HG03139 (cell line): ENCODE measurements at regions not wholly inside any gene's neighbourhood (a gene's known extent, or its start where the extent isn't known, plus 50 kb on each side); places are given as distances from the start of the nearest gene placed in this dataset.
A peak's percentile ranks its signal among the peaks of the same experiment; 100 is the strongest.
"Not testable (repeated sequence)": the region's sequence is repeated elsewhere in the genome, so short reads cannot be mapped to it uniquely, and the experiment has no call there.

Source experiments
- ATAC-seq: cut with Tn5 transposase; IDR thresholded peaks from one replicate; pipeline ENCODE4 v1.9.1; 2021; ENCODE audit not compliant: unreplicated experiment

DNA sequence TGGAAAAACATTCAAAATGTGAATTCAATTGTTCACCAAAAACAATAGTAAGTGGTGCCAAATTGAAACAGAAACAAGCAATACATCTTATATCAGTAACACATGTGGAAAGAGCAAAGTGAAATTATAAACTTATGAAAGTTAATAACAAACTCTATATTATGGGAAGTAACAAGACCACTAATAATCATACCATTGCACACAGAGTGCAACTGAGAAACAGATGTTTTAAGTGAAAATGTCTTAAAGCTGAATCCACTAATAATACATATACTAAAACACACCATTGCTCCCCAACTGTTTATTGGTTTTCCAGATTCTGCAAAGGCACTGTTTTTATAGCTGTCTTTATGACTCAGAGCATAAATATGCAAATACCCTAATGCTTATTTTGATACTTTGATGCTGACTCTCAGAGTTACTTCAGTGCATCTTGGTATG lies 292.3 kb downstream of the RFPL4B start:
- peak; percentile 51 for ATAC-seq

DNA sequence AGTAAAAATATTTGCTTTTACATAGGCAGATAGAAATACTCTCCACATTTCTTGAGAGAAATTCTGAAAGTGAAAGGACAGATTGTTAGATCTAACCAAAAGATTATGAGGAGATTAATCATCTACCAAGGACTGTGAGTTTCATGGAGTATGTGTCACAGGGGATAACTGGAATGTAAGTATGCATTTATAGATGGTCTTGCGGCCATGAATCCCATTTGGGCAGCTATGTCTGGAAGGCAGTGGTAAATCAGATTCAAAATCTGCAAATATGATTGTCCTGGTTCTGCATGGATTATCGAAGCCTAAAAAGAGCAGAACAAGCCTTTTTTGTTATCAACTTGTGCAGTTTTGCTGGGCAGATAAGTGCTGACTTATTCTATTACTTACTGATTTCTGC lies 293.8 kb downstream of the RFPL4B start:
- no peak for ATAC-seq

DNA sequence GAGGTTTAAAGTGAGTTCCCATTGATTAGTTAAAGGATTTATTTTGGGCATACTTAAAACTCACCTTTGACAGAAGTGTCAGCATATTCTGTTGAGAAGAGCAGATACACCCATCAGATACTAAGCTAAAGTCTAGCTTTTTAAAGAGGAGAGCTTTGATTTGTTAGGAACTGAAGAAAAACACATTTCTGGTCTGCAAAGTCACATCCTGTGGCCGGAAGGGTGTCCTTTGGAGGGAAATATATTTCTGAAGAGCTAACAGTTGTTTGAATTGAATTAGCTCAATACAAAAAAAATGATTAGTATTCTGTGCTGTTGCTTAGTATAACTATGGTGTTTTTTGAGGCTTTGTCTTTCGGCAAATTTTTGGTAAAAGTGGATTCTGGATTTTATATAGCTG lies 302.7 kb downstream of the RFPL4B start:
- ATAC-seq, result no peak

DNA sequence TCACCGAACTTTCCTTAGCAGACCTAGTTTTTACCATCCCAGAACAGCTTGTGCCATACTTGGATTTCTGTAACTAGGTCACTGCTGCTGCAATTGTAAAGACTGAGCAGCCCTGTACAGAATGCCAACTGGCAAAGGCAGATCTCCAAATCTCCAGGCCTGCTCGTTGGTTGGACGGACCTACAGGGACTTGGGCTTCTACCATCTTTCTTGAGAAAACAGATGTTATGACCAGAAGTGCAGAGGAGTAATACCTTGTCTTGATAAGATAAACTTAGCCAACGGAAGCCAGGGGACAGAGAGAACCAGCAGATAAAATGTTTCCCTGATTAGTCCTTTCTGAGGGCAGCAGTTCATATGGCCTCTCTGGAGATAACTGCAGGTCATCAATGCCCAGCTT lies 304.1 kb downstream of the RFPL4B start:
- no peak for ATAC-seq

DNA sequence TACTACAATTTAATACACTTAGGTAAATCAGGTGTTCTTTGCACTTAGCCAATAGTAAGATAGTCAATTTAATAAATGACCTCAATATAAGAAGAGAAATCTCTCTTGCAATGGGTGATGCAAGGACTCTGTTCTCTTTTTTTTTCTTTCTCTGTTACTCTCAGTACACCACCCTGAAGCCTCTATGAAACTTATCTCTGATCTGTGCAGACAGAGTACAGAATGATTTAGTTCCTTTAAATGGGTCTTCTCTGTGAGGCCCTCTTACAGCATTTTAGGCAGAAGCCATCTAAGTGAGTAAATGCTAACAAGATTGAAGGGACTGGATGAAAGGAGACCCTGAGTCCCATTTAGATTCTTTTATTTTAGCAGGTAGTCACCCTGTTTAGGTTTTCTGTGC lies 312.8 kb downstream of the RFPL4B start:
- ATAC-seq, result no peak

DNA sequence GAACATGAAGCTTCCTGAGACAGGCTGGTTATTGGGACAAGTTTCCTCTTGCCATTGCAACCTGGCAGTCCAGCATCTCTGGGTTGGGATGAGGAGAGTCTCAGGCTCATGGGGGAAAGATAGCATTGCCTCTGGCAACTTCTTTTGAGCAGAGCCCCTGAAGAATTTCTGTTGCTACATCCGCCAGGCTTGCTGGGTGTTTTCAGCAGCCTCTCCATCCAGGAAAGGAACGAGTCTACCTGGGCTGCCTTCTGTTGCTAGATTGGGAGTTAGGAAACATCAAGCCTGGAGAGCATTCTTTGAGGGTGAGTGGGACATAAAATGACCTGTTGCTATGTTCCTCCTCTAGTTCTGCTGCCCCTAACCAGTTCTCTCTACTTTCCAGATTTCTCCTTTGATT lies 313.5 kb downstream of the RFPL4B start:
- ATAC-seq, result no peak

DNA sequence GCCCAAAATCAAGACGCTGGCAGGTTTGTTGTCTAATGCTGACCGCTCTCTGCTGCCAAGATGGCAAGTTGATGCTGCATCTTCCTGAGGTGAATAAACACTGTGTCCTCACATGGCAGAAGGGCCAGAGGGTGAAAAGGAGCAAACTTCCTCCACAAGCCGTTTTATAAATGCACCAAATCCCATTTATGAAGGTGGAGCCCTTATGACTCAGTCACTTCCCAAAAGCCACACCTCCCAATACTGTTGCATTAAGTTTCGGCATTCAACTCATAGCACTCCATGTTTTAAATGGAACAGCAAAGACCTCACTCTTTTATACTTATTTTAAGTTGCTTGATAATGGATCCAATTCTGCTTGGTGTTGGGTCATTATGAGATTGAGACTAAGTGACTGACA lies 316.6 kb downstream of the RFPL4B start:
- ATAC-seq, result no peak

DNA sequence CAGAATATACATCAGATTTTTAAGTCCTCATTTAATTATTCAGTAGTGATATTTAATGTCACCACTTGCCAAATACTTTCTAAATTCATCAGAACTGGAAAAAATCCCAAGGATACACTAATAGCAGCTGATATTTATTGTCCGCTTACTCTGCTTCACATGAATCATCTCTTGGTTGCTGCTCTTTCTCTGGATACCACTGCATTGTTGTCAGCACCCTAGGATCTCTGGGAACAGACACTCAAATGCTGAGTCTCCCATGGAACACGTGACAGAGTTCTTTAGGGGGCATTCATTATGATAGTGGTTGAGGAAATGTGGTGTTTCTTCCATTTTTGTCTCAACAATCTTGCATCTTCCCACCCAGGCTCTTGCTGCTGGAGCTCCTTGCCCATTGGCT lies 318.0 kb downstream of the RFPL4B start:
- ATAC-seq, result no peak

DNA sequence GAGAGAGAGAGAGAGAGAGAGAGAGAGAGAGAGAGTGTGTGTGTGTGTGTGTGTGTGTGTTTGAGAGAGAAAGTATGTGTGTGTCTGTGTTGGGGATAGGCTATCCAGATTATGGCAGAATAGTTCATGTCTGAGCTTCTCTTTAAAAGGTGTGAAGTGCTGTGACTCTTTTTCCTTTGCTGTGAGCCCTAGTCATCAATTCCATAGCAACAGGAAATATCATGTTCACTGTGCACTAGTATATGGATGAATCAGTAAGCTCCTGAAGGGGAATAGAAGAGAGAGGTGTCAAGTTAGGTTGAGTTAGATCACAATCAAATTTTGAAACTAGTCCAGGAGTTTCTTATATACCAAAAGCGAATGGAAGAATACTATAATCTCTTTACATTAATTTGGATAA lies 318.7 kb downstream of the RFPL4B start:
- ATAC-seq, result no peak

DNA sequence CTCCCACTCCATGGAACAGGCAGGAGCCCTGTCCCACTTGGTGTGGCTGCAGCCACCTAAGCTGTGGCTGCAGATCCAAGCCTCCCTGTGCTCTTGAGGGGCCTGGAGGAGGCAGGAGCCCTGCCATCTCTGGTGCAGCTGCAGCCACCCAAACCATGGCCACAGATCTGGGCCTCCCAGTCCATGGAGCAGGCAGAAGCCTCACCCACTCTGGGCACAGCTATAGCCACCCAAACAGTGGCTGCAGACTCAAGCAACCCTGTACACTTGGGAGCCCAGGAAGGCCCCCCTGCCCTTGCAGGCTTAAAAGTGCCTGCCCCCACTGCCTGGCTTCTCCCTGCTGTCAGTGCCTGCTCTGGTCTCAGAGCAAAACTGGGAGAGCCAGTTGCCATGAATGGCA lies 320.3 kb downstream of the RFPL4B start:
- no peak for ATAC-seq

DNA sequence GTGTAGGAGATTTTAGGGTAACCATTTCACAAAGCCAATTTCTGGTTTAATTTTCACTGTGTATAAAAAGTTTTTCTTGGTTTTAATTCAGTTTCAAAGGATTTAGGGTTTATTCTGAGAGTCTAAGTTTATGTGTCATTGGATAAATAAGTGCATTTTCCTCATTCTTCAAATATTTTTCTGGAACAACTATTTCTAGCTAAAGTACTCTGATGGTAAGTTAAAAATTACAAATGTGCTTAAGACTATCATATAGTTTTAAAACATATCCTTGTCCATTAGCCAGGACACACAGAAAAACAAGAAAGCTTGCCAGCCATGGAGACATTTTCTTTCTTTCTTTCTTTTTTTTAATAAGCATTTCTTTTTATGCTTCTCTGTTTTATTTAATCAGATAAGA lies 333.0 kb downstream of the RFPL4B start:
- no peak for ATAC-seq

DNA sequence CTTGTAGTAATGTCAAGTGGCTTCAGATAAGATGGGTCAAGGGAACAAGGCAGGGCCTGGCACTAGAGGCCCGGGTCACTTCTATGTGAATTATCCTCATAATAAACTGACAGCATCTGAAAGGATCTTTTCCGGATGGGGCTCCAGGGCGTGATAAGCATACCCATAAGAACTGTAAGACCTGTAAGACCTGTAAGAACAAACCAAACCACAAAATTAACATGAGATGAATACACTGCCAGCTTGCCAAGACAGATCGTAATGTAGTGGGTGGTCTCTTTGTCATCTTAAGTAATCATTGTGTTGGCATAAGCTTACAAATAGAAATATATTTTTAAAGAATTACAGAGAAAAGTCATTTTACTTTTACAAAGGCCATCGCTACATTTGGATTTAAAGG lies 334.9 kb downstream of the RFPL4B start:
- no peak for ATAC-seq

DNA sequence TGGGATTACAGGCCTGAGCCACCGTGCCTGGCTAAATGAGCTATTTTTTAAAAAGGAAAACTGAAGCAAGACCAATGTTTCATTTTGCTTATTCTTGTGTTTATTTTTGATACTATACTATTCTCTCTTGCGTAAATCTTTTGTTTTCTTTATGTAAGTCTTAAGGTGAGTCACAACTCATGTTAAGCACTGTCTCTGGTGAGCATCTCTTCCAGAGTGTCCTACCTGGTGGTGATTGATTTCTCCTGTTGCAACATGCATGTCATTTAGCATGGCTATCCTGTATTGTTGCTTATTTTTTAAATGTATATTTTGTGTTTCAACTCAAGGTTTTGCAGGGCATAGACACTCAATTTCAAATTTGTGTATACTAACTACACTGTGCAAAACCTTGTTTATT lies 336.0 kb downstream of the RFPL4B start:
- no peak for ATAC-seq

DNA sequence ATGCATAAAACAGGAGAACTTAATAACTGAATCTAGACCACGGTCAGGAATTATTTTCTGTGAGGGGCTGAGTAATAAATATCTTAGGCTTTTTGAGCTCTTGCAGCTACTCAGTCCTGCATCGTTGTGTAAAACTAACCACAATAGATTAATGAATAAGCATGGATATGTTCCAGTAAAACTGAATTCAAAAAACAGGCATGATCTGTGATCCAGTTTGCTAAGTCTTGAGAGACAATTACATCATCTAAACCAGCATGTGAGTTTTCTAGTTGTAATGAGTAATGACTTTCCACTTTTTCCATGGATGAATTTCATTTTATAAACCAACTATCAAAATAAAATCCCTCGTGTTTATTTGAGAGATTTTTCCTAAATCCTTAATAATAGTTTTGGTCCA lies 336.8 kb downstream of the RFPL4B start:
- no peak for ATAC-seq

DNA sequence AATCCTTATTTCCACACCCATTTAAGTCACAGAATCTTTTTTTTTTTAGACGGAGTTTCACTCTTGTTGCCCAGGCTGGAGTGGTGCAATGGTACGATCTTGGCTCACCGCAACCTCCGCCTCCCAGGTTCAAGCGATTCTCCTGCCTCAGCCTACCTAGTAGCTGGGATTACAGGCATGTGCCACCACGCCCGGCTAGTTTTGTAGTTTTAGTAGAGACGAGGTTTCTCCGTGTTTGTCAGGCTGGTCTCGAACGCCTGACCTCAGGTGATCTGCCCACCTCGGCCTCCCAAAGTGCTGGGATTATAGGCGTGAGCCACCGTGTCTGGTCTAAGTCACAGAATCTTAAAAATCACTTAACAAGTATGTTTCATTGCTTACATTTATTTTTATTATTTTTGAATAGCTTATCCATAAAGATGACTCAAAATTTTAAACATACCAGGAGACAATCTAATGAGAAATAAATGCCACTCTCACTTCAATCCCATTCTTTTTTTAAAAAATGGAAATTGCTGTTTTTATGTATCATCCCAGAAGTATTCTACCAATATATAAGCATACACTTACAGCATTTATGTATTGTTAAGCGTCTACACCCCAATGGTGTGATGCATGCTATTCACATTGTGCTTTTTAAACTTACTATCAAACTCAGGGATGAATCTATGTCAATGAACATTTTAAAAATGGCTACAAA lies 338.5 kb downstream of the RFPL4B start:
- not testable (repeated sequence) for ATAC-seq

DNA sequence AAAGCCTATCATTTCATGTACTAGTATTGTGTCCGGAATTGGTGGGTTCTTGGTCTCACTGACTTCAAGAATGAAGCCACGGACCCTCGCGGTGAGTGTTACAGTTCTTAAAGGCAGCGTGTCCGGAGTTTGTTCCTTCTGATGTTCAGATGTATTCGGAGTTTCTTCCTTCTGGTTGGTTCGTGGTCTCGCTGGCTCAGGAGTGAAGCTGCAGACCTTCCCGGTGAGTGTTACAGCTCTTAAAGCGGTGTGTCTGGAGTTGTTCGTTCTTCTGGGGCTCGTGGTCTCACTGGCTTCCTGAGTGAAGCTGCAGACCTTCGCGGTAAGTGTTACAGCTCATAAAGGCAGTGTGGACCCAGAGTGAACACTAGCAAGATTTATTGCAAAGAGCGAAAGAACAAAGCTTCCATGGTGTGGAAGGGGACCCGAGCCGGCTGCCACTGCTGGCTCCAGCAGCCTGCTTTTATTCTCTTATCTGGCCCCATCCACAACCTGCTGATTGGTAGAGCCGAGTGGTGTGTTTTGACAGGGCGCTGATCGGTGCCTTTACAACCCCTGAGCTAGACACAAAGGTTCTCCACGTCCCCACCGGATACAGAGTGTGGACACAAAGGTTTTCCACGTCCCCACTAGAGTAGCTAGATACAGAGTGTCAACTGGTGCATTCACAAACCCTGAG lies 341.5 kb downstream of the RFPL4B start:
- not testable (repeated sequence) for ATAC-seq

DNA sequence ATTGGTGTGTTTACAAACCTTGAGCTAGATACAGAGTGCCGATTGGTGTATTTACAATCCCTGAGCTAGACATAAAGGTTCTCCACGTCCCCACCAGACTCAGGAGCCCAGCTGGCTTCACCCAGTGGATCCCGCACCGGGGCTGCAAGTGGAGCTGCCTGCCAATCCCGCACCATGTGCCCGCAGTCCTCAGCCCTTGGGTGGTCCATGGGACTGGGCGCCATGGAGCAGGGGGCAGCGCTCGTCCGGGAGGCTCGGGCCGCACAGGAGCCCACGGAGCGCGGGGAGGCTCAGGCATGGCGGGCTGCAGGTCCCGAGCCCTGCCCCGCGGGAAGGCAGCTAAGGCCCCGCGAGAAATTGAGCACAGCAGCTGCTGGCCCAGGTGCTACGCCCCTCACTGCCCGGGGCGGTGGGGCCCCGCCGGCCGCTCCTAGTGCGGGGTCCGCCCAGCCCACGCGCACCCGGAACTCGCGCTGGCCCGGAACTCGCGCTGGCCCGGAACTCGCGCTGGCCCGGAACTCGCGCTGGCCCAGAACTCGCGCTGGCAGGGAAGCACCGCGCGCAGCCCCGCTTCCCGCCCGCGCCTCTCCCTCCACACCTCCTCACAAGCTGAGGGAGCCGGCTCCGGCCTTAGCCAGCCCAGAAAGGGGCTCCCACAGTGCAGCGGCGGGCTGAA lies 342.2 kb downstream of the RFPL4B start:
- ATAC-seq, result not testable (repeated sequence)

DNA sequence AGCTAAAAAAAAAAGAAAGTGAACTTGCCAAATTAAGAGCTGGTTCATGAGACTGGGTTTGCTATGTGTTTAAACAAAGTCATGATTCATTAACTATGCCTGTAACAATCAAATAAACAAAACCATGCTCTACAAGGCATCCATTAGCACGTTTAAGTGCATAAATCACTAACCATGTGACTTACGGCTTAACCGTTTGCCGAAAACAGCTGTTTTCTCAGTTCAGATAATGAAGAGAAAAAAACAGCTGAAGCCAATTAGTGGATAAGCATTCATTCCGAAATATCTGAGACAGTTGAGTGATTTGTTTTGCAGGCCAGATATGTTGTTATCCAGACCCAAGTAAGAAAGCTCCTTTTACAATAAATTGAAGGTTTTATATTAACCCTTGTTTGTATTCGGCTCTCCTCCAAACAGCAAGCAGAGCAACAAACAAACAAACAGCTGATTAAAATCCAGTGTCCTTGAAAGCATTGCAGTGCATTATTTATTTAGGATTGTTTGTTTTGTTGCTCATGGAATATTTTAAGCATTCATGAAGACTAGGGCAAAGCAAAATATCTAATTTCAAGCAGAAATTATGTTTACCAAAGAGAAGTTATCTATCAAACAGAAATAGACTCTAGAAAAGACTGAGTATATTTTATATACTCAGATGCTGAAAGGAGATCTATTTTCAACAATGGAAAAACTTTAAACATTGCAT lies 343.5 kb downstream of the RFPL4B start:
- ATAC-seq, result no peak

DNA sequence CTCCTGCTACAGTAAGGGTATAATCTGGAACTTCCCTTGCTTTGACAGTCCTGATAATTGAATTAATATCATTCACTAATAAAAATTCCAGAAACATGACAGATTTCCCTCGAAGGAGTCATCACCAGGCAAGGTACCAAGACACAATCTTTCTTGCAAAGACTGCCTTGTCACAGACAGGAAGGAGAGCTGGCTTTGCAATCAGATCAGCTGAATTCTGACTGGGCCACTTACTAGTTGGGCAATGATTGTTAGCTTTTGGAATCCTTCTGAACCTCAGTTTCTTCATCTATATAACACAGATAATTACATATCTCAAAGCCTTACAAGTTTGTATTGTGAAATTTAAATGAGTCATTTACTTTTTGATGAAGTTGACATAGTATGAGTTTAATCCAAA lies 344.2 kb downstream of the RFPL4B start:
- ATAC-seq, result no peak

DNA sequence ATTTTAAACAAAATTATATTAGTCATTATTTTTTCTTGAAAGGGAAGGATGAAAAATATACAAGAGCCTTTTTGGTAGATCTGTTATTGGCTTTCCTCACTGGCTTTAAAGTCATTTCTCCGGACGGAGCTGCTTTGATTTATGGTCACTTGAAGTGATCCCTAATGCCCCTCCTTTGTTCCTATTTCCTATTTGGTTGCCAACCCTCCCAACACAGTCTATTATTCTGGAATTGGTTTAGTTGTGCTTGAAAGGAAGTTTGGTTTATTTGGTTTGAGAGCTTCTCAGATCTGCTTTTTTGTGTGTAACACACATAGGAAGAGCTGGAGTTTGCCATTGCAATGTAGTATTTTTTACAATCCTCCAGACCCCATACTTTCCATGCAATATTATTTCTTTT lies 347.9 kb downstream of the RFPL4B start:
- no peak for ATAC-seq

DNA sequence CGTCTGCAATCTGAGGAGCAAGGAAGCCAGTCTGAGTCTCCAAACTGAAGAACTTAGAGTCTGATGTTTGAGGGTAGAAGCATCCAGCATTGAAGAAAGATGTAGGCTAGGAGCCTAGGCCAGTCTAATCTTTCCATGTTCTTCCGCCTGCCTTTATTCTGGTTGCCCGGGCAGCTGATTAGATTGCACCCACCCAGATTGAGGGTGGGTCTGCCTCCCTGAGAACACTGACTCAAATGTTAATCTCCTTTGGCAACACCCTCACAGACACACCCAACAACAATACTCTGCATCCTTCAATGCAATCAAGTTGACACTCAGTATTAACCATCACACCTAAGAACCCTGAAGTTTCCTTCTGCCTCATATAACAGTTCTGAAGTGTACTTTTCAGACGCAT lies 350.1 kb downstream of the RFPL4B start:
- no peak for ATAC-seq

DNA sequence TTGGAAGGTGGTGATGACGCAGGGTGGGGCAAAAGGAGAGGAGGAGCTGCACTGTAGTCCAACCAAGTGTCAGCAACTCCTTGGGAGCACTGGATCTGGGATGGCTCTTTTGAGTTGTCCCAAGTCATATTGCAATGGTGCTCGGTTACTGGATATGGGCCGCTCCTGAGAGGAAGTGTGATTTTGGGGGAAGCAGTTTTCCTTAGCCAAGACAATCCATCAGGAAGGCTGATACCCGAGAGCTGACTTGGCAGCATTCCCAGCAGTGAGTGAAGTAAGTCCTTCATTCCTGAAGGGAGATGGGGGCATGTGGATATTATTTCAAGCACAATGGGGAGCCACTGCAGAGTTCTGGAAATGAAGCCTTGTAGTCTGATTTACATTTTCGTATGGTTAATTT lies 354.1 kb downstream of the RFPL4B start:
- ATAC-seq, result no peak
